Parathyroid adenoma (tissue), 2 donors: ENCODE measurements at regions not wholly inside any gene's neighbourhood (a gene's known extent, or its start where the extent isn't known, plus 50 kb on each side); places are given as distances from the start of the nearest gene placed in this dataset.
A peak's percentile ranks its signal among the peaks of the same experiment; 100 is the strongest.

ENCODE experiments used
- H2AFZ ChIP-seq: fragments of 300-600 bp; sonication (generic); one replicate; pipeline ENCODE4 v1.7.0; 2017; ENCODE audit warnings: antibody characterized with exemption, mild to moderate bottlenecking
- H3K27ac ChIP-seq: fragments of 300-600 bp; sonication (generic); one replicate; pipeline ENCODE4 v1.7.0; 2017
- H3K27me3 ChIP-seq: fragments of 300-600 bp; sonication (generic); one replicate; pipeline ENCODE4 v1.7.0; 2017; ENCODE audit warnings: low read length; ENCODE audit not compliant: control insufficient read depth, insufficient read depth
- H3K36me3 ChIP-seq: fragments of 300-600 bp; sonication (generic); one replicate; pipeline ENCODE4 v1.7.0; 2017; ENCODE audit warnings: low read length; ENCODE audit not compliant: control insufficient read depth, insufficient read depth
- H3K4me1 ChIP-seq: fragments of 300-600 bp; sonication (generic); one replicate; pipeline ENCODE4 v1.7.0; 2017; ENCODE audit warnings: control low read depth
- H3K4me2 ChIP-seq: fragments of 300-600 bp; sonication (generic); one replicate; pipeline ENCODE4 v1.7.0; 2017; ENCODE audit warnings: low read length
- H3K4me3 ChIP-seq: fragments of 300-600 bp; sonication (generic); one replicate; pipeline ENCODE4 v1.7.0; 2017; ENCODE audit warnings: low read depth, low read length
- H3K79me2 ChIP-seq: fragments of 300-600 bp; sonication (generic); one replicate; pipeline ENCODE4 v1.7.0; 2017; ENCODE audit warnings: control low read depth
- H3K9ac ChIP-seq: fragments of 300-600 bp; sonication (generic); one replicate; pipeline ENCODE4 v1.7.0; 2017; ENCODE audit warnings: mild to moderate bottlenecking
- H3K9me3 ChIP-seq: fragments of 300-600 bp; sonication (generic); one replicate; pipeline ENCODE4 v1.7.0; 2017; ENCODE audit warnings: low read length; ENCODE audit not compliant: control insufficient read depth
- CTCF ChIP-seq: fragments of 300-600 bp; sonication (generic); IDR thresholded peaks from one replicate; pipeline ENCODE4 v1.7.0; 2017; ENCODE audit warnings: antibody characterized with exemption, mild to moderate bottlenecking
- donor health status: primary hyperparathyroidism.

GRCh38 chr14:54344445-54344844 is 52.4 kb upstream of the CDKN3 start:
- H3K4me3 ChIP-seq, result no peak overlapping the region
- H3K27me3 ChIP-seq, result no peaks in the 10 kb centered on the region
- H3K79me2 ChIP-seq, result no peaks in the 10 kb centered on the region
- peak overlapping the region; percentile 54 for H2AFZ ChIP-seq
- no peaks in the 10 kb centered on the region for H3K4me1 ChIP-seq
- H3K9ac ChIP-seq, result no peak overlapping the region
- no peak overlapping the region for H3K4me2 ChIP-seq
- no peaks in the 10 kb centered on the region for H3K9me3 ChIP-seq
- no peaks in the 10 kb centered on the region for H3K36me3 ChIP-seq
- H3K27ac ChIP-seq, result no peak overlapping the region
- TF ChIP-seq CTCF, result no peak

GRCh38 chr14:54346257-54346656 is 50.5 kb upstream of the CDKN3 start:
- no peak for TF ChIP-seq CTCF
- no peaks in the 10 kb centered on the region for H3K9me3 ChIP-seq
- H3K4me3 ChIP-seq, result no peak overlapping the region
- no peak overlapping the region for H2AFZ ChIP-seq
- no peaks in the 10 kb centered on the region for H3K79me2 ChIP-seq
- H3K36me3 ChIP-seq, result no peaks in the 10 kb centered on the region
- no peak overlapping the region for H3K27ac ChIP-seq
- no peaks in the 10 kb centered on the region for H3K4me1 ChIP-seq
- H3K9ac ChIP-seq, result no peak overlapping the region
- H3K4me2 ChIP-seq, result no peak overlapping the region
- H3K27me3 ChIP-seq, result no peaks in the 10 kb centered on the region
